GM18861 (cell line): ENCODE measurements at regions not wholly inside any gene's neighbourhood (a gene's known extent, or its start where the extent isn't known, plus 50 kb on each side); places are given as distances from the start of the nearest gene placed in this dataset.

Experiments used
- ATAC-seq: cut with Tn5 transposase; IDR thresholded peaks from one replicate; pipeline ENCODE4 v1.9.1; 2021; ENCODE audit not compliant: unreplicated experiment

GRCh38 chr6:95489185-95489863 is 88.0 kb upstream of the MANEA start:
- ATAC-seq, result no peak

- ATAC-seq, result no peak
Measured at GRCh38 chr6:95496769-95497426, 80.4 kb upstream of the MANEA start.

- ATAC-seq, result no peak
Measured at GRCh38 chr6:95501032-95501904, 76.1 kb upstream of the MANEA start.

- ATAC-seq, result no peak
Measured at GRCh38 chr6:95503568-95503967, 73.8 kb upstream of the MANEA start.

- ATAC-seq, result no peak
Measured at GRCh38 chr6:95511404-95511803, 65.9 kb upstream of the MANEA start.

- no peak for ATAC-seq
Measured at GRCh38 chr6:95515975-95516374, 61.4 kb upstream of the MANEA start.

GRCh38 chr6:95517004-95517403 is 60.3 kb upstream of the MANEA start:
- no peak for ATAC-seq

GRCh38 chr6:95517568-95517967 is 59.8 kb upstream of the MANEA start:
- ATAC-seq, result no peak

- no peak for ATAC-seq
Measured at GRCh38 chr6:95518630-95519227, 58.6 kb upstream of the MANEA start.

GRCh38 chr6:95519228-95520037 is 57.9 kb upstream of the MANEA start:
- ATAC-seq, result no peak

- no peak for ATAC-seq
Measured at GRCh38 chr6:95521181-95521580, 56.2 kb upstream of the MANEA start.
